Activated CD4-positive, alpha-beta T cell treated with anti-CD3 and anti-CD28 coated beads, Interleukin-2, amount 50 U/mL, for 1 hour (primary cell): ENCODE measurements at regions not wholly inside any gene's neighbourhood (a gene's known extent, or its start where the extent isn't known, plus 50 kb on each side); places are given as distances from the start of the nearest gene placed in this dataset.
"Not testable (repeated sequence)": the region's sequence is repeated elsewhere in the genome, so short reads cannot be mapped to it uniquely, and the experiment has no call there.

Experiments
- DNase-seq: peaks from one replicate; pipeline ENCODE4 v3.0.0-alpha.2; 2020

GRCh38 chr9:81103597-81104471 lies 585.5 kb downstream of the TLE1 start:
- DNase-seq: no peak

- DNase-seq: no peak
These were observed 592.1 kb downstream of the TLE1 start for GRCh38 chr9:81097131-81097847.

- no peak for DNase-seq
These were observed 592.7 kb downstream of the TLE1 start for GRCh38 chr9:81096625-81097024.

DNA sequence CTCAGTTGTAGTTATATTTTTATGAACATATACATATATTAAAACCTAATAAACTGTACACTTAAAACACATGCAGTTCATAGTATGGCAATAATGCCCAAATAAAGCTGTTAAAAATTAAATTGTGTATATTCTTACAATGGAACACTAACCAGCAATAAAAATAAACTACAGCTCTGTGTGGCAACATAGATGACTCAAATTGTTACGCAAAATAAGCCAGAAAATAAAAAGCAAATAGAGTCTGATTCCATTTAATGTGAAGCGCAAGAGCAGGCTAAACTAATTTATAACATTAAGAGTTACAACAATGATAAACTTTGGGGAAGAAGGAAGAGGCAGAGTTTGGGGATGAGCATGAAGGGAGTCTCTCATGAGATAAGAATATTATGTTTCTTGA lies 597.3 kb downstream of the TLE1 start:
- no peak for DNase-seq

- no peak for DNase-seq
These were observed 601.0 kb downstream of the TLE1 start for GRCh38 chr9:81088341-81088740.

- DNase-seq: no peak
These were observed 602.9 kb downstream of the TLE1 start for GRCh38 chr9:81086416-81086815.

- no peak for DNase-seq
These were observed 605.4 kb downstream of the TLE1 start for GRCh38 chr9:81083854-81084512.

- DNase-seq: no peak
These were observed 606.3 kb downstream of the TLE1 start for GRCh38 chr9:81083067-81083466.

- DNase-seq: no peak
These were observed 607.1 kb downstream of the TLE1 start for GRCh38 chr9:81082221-81082620.

GRCh38 chr9:81080900-81081299 lies 608.4 kb downstream of the TLE1 start:
- DNase-seq: no peak

- no peak for DNase-seq
These were observed 609.2 kb downstream of the TLE1 start for GRCh38 chr9:81080185-81080584.

DNA sequence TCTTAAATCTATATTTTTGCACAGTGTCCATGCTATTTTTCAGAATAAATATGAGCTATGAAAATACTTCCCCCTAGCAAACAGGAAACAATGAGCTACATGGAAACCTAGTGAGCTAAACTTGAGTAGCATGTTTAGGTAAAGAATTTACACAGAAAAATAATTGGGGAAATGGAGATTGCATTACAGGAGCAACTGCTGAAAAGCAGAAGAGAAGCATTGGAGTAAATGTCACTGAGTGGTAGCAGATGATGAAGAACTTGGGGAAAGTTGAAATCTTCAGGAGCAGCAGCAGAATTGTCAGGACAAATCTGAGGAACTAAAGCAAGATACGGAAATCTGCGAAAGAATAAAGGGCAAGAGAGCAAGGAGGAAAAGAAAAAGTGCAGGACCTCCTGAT lies 610.3 kb downstream of the TLE1 start:
- no peak for DNase-seq

DNA sequence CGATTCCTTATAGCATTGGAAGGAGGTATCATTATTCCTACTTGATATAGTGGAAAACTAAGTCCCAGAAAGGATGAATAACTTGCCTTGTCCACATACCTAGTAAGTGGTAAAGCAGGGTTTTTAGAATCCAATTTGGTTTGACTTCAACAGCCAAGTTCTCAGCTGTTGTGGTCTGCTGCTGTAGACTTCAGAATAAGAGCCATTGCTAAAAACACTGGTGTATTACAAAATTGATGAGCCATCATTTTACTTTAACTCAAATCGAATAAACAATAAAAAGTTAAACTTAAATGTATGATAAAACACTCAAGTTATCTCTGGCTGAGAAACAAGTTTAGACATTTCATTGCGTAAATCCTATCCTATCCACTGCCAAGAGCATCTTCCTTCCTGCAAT lies 610.8 kb downstream of the TLE1 start:
- no peak for DNase-seq

DNA sequence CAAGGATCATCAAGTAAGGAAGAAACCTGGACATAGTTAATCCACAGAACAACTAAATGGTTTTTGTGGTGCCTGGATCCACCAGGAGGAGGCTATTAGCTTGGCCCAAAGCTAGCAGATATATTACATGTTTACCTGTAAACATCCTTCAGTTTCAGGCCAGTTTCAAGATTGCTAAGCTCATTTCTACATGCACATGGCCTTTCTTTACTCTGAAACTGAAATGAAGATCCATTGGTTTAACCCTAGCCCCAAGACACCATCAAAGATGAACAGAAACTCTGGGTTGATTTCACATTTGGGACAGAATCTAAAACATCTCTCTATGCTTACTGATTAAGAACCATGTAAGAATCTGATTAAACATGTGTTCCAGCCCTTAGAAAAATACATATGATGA lies 611.8 kb downstream of the TLE1 start:
- no peak for DNase-seq

DNA sequence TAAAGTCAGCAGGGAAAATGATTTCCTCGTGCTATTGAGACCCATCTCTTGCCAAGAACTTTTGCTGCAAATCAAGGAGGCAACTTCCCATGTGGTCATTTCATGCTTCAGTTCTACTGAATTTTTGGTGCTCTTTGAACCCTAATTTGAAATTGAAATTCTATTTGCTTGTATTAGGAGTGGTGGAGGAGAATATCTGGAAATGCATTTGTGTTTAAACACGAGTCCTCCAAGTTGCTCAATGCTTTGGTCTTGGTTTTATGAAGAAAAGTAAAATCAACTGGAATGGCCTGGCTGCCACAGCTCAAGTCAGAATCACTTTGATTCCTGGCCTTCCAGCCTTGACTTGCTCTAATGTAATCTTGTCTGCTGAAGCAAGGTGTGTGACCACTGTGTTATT lies 613.2 kb downstream of the TLE1 start:
- DNase-seq: no peak

GRCh38 chr9:81074221-81074620 lies 615.1 kb downstream of the TLE1 start:
- no peak for DNase-seq

DNA sequence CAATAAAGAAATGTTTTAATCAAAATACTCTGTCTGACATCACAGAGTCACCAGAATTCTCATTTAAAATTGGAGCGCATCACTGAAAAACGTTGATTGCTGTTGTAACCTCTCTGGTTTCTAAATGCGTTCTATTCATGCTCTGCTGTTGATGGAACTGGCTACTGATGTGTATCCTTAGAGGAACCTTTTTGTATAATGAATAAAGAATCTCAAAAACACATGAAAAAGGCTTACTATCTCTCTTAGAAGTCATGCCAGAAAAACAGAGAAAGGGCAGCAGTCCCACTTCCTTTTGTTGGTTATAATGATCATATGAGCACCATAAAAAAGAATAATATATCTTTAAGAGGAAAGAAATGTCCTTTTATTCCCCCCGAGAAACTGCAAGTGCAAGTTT lies 615.5 kb downstream of the TLE1 start:
- DNase-seq: no peak

DNA sequence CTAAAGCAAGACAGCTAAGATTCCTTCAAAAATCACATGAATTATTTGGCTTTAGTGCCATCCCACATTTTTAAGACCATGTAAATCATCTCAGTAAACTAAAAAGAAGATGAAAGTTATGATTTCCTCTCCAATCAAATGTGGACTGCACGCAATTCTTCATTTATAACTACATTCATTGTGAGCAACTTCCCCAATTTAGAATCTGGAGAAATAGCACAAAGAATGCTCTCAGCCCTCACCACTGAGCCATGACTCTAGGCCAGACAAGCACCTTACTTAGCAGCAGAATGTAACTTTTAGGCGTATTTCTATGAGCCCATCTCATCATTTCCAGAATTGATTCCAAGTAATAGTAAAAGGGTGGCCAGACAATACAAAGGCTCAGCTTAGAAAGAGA lies 616.6 kb downstream of the TLE1 start:
- no peak for DNase-seq

DNA sequence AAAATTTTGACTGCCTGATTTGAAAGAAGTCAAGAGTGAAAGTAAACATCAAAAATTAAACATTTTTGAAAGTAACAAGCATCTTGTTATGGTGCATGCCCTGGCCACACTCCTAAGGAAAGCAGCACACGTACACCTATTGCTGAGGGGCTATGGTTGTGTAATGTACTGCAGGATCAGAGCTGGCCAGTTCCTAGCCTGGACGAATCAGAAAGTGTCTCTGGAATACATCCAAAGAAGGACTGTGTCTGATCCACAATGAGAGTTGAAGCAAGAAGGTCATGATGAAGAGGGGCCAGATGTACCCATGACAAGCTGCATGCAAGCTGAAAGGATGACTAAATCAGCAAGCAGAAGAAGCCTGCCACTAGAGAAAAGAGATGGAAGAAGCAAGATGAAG lies 618.2 kb downstream of the TLE1 start:
- no peak for DNase-seq

DNA sequence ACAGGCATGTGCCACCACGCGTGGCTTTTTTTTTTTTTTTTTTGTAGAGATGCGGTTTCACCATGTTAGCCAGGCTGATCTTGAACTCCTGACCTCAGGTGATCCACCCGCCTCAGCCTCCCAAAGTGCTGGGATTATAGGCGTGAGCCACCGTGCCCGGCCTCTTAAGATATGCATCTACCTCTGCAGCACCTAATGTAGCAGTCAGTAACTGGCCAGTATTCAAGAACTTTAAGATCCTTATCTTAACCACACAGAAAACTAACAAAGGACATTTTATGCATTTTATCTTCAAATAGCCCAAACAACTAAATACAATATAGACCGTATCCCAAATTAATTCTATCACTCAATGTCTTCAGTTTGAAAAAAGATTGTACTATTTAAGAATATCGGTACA lies 618.7 kb downstream of the TLE1 start:
- no peak for DNase-seq

DNA sequence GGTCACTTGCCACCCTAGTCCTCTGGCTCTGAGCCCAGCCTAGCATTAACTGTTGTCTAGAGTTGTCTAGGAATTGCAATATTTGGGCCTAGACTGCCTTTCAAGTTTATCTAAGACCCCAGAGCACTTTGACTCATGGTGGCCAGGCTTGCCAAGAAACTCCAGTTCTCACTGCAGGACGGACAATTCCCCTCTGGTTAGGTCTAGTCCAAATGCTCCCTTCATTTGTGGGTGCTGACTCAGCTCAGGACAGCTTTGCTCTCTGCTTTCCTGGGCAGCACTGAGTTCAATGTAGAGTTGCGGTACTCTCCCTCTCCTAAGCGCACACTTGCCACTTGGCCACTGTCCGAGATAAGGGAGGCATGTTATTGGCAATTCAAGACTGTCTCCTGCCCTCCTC lies 619.4 kb downstream of the TLE1 start:
- no peak for DNase-seq

DNA sequence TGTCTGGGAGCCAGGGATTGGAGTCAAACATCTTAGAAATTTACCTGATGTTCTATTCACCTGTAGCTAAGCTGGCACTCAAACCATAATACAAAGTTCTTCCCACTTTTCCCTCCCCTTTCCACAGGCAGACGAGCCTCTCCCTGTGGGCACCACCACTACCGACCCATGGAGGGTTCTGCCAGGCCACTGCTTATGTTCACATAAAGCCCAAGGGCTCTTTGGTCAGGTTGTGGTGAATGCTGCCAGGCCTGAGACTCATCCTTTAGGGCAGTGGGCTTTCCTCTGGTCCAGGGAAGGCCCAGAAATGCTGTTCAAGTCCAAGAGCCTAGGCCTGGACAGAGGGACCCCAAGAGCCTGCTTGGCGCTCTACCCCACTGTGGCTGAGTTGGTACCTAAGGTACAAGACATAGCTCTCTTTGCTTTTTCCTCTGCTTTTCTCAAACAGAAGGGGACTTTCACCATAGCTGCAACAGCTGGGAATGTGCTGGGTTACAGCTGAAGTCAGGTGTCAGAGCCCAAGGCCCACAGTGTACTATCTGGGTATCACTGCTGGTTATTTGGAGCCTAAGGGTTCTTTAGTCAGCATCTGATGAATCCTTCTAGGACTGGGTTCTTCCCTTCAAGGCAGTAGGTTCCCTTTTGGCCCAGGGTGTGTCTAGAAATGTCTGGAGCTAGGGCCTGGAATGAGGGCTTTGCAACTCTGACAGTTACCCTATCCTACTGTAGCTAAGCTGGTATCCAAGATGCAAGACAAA lies 620.1 kb downstream of the TLE1 start:
- no peak for DNase-seq

- DNase-seq: not testable (repeated sequence)
These were observed 626.4 kb downstream of the TLE1 start for GRCh38 chr9:81062995-81063394.
